Spleen (tissue), 7 donors: ENCODE measurements at regions not wholly inside any gene's neighbourhood (a gene's known extent, or its start where the extent isn't known, plus 50 kb on each side); places are given as distances from the start of the nearest gene placed in this dataset.
"Not testable (repeated sequence)": the region's sequence is repeated elsewhere in the genome, so short reads cannot be mapped to it uniquely, and the experiment has no call there.

Experiments
- POLR2A ChIP-seq, 3 donors: fragments of 450-650 bp; IDR thresholded peaks; one replicate each; pipeline ENCODE4 v1.5.1; 2017; ENCODE audit warnings: antibody characterized with exemption in 3 of 3, mild to moderate bottlenecking in 1 of 3
- POLR2AphosphoS5 ChIP-seq, 3 donors: sonication (generic); formaldehyde crosslinking; IDR thresholded peaks; one replicate each; pipeline ENCODE4 v1.5.1; 2017; ENCODE audit warnings: antibody characterized with exemption in 3 of 3
- TF ChIP-seq, protein P1 (sequence below), 11 experiments: fragments of 200-600 bp in 7 of 11; fragments of 450-650 bp in 4 of 11; sonication (generic) in 4 of 11; IDR thresholded peaks in 8 of 11; conservative IDR thresholded peaks in 3 of 11; 1 replicate in 7 of 11; 2 replicates in 4 of 11; pipeline versions ENCODE4 v1.4.0 to v1.8.0; 2016 to 2021; ENCODE audit warnings: antibody characterized with exemption in 11 of 11, inconsistent platforms in 4 of 11, mild to moderate bottlenecking in 1 of 11
- donor health status: DM: no; HTN: no; CAD: no; lungs with moderate emphysema.
- donor health status: DM: no; HTN: no; CAD: no.
- donor health status: DM: no; HTN: no; CAD: no.

DNA sequence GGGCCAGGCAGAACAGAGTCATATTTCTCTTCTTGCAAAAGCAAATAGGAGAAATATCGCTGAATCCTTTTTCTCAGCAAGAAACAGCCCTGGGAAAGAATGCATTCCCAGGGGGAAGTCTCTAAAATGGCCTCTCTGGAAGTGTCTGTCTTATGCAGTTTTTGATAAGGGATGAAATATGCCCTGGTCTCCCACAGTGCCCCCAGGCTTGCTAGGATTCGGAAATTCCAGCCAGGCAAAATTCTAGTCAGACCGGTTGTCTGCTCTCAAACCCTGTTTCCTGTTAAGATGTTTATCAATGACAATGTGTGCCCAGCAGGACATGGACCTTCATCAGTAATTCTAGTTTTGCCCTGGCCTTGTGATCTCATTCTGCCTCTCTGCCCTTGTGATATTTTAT lies 448.3 kb upstream of the HTR1E start:
- TF ChIP-seq, protein P1, sequence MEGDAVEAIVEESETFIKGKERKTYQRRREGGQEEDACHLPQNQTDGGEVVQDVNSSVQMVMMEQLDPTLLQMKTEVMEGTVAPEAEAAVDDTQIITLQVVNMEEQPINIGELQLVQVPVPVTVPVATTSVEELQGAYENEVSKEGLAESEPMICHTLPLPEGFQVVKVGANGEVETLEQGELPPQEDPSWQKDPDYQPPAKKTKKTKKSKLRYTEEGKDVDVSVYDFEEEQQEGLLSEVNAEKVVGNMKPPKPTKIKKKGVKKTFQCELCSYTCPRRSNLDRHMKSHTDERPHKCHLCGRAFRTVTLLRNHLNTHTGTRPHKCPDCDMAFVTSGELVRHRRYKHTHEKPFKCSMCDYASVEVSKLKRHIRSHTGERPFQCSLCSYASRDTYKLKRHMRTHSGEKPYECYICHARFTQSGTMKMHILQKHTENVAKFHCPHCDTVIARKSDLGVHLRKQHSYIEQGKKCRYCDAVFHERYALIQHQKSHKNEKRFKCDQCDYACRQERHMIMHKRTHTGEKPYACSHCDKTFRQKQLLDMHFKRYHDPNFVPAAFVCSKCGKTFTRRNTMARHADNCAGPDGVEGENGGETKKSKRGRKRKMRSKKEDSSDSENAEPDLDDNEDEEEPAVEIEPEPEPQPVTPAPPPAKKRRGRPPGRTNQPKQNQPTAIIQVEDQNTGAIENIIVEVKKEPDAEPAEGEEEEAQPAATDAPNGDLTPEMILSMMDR (IDR thresholded peaks at IDR 0.05 in 8 of 11, conservative IDR thresholded peaks at IDR 0.05 in 3 of 11): not testable (repeated sequence)
- TF ChIP-seq POLR2A, POLR2AphosphoS5 (IDR thresholded peaks at IDR 0.05): not testable (repeated sequence)
